ENCODE measurements at regions not wholly inside any gene's neighbourhood (a gene's known extent, or its start where the extent isn't known, plus 50 kb on each side); places are given as distances from the start of the nearest gene placed in this dataset.

DNA sequence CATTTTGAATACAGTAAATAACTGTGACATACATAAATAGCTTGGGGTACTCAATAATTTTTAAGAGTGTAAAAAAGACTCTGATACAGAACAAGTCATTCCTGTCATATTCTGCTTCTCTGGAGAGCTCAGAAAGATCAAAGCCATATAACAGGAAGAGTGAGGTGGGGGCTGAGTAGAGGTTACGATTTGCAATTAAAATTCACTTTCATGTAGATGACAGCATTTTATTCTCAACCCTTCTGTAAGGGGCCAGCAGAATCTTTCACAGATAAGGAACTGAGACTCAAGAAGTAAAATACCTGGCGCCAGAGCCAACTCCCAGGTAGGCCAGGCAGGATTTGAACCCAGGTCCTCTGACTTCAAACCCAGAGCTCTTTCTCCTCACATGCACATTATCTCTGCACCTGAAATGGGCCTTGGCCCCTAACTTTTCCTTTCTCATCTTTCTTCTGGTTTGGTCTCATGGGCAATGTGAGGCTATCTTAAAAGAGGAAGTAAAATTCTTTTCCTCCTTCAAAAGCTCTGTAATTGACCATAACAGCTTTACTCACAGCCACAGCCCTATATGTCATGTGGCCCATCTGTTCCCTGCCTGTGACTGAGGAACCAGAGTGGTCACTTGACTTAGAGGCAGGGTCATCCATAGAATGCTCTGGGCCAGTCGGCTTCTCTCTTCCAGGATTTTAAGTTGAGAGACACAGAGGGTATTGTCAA is 80.9 kb upstream of the SYT6 start:
- WGBS (ENCODE audit: low lambda C conversion rate), result 62% methylated on average over 3 of the region's 3 CpGs
- CTCF ChIA-PET, result interaction anchor here (0.6 to 1.2 kb wide), 2 partner anchors 32 to 396 kb away, joined by 3 read pairs; no protein-coding TSS in a partner anchor
- Histone ChIP-seq H3K27me3 (ENCODE audit: insufficient read depth) (0 out of 2 replicates have a peak, but pooled peaks cover 4% of the 10 kb centered on the region), H4K20me1 (ENCODE audit: insufficient read depth) (no peaks in the 10 kb centered on the region), H2AFZ (ENCODE audit: low read depth) (no peak overlapping the region), H3K27ac (ENCODE audit: low read depth in 2 of 2, low read length in 1 of 2) (no peak overlapping the region), H3K9me3 (no peaks in the 10 kb centered on the region), H3K4me2 (no peak overlapping the region), H3K9ac (no peak overlapping the region), H3K79me2 (ENCODE audit: insufficient read depth) (no peaks in the 10 kb centered on the region), H3F3A (replicated peaks; ENCODE audit: insufficient read depth) (no peaks in the 10 kb centered on the region), H3K4me3 (ENCODE audit: low read depth in 2 of 2, low read length in 1 of 2) (no peak overlapping the region), H3K9me2 (no peaks in the 10 kb centered on the region), H3K4me1 (ENCODE audit: control insufficient read depth in 1 of 2, insufficient read depth in 2 of 2, low read depth in 1 of 2, low read length in 1 of 2) (peaks cover 0 to 3% of the 10 kb centered on the region in 2 experiments; a peak in 1 of 4 replicates), H3K36me3 (replicated peaks in 1 of 2; ENCODE audit: control insufficient read depth in 1 of 2, insufficient read depth in 2 of 2, low read length in 1 of 2) (no peaks in the 10 kb centered on the region)
- DNase-seq, result no peak
- no peak for TF ChIP-seq NRF1 (IDR thresholded peaks at IDR 0.05; ENCODE audit: low read depth, low read length)
- no peak for TF ChIP-seq CHD2 (IDR thresholded peaks at IDR 0.05; ENCODE audit: low read length, partially characterized antibody)
- TF ChIP-seq GATA2 (CRISPR knock-in tag; IDR thresholded peaks at IDR 0.05), result no peak
- TF ChIP-seq, protein P1, sequence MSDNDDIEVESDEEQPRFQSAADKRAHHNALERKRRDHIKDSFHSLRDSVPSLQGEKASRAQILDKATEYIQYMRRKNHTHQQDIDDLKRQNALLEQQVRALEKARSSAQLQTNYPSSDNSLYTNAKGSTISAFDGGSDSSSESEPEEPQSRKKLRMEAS (IDR thresholded peaks at IDR 0.05; ENCODE audit: low read depth), result no peak
- no peak for TF ChIP-seq RXRA (IDR thresholded peaks at IDR 0.05; ENCODE audit: borderline replicate concordance, low read depth)
- TF ChIP-seq RAD21 (IDR thresholded peaks at IDR 0.05; ENCODE audit: low read length), result no peak
- TF ChIP-seq, protein P2, sequence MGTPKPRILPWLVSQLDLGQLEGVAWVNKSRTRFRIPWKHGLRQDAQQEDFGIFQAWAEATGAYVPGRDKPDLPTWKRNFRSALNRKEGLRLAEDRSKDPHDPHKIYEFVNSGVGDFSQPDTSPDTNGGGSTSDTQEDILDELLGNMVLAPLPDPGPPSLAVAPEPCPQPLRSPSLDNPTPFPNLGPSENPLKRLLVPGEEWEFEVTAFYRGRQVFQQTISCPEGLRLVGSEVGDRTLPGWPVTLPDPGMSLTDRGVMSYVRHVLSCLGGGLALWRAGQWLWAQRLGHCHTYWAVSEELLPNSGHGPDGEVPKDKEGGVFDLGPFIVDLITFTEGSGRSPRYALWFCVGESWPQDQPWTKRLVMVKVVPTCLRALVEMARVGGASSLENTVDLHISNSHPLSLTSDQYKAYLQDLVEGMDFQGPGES (IDR thresholded peaks at IDR 0.05; ENCODE audit: low read depth, low read length), result no peak
- no peak for TF ChIP-seq MXI1 (IDR thresholded peaks at IDR 0.05; ENCODE audit: low read depth, low read length)
- TF ChIP-seq POLR2AphosphoS5 (IDR thresholded peaks at IDR 0.05; ENCODE audit: low read depth, low read length), result no peak
- TF ChIP-seq, protein P3, sequence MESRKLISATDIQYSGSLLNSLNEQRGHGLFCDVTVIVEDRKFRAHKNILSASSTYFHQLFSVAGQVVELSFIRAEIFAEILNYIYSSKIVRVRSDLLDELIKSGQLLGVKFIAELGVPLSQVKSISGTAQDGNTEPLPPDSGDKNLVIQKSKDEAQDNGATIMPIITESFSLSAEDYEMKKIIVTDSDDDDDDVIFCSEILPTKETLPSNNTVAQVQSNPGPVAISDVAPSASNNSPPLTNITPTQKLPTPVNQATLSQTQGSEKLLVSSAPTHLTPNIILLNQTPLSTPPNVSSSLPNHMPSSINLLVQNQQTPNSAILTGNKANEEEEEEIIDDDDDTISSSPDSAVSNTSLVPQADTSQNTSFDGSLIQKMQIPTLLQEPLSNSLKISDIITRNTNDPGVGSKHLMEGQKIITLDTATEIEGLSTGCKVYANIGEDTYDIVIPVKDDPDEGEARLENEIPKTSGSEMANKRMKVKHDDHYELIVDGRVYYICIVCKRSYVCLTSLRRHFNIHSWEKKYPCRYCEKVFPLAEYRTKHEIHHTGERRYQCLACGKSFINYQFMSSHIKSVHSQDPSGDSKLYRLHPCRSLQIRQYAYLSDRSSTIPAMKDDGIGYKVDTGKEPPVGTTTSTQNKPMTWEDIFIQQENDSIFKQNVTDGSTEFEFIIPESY (IDR thresholded peaks at IDR 0.05; ENCODE audit: borderline replicate concordance, low read depth), result no peak
- TF ChIP-seq RFX5 (IDR thresholded peaks at IDR 0.05; ENCODE audit: low read length), result no peak
- no peak for TF ChIP-seq TCF12 (IDR thresholded peaks at IDR 0.05)
- no peak for TF ChIP-seq FOSL2 (IDR thresholded peaks at IDR 0.05; ENCODE audit: borderline replicate concordance, low read depth)
- TF ChIP-seq EP300 (IDR thresholded peaks at IDR 0.05; ENCODE audit: borderline replicate concordance in 1 of 2, low read depth in 1 of 2, low read length in 1 of 2), result no peak
- TF ChIP-seq TEAD4 (IDR thresholded peaks at IDR 0.05; ENCODE audit: borderline replicate concordance, insufficient read depth), result no peak
- POLR2A ChIA-PET, result no interaction called here
